Body of pancreas (tissue), 4 donors: ENCODE measurements at regions not wholly inside any gene's neighbourhood (a gene's known extent, or its start where the extent isn't known, plus 50 kb on each side); places are given as distances from the start of the nearest gene placed in this dataset.

Source experiments
- ATAC-seq: fragments of 150-250 bp; one replicate; pipeline ENCODE4 v1.9.1; 2016
- DNase-seq, 4 donors: peaks; one replicate each; pipeline ENCODE4 v3.0.0-alpha.2; 2019
- H3K27ac ChIP-seq, 4 donors: fragments of 200-600 bp; sonication (generic); 1 replicate in 3 of 4; 2 replicates in 1 of 4; pipeline versions ENCODE4 v1.5.1 to v1.6.1; 2016 to 2019; ENCODE audit warnings: mild to moderate bottlenecking in 1 of 4, mixed read lengths in 1 of 4, moderate library complexity in 1 of 4
- H3K27me3 ChIP-seq, 2 donors: fragments of 200-600 bp; sonication (generic); one replicate each; pipeline ENCODE4 v1.6.0; 2016; ENCODE audit warnings: mild to moderate bottlenecking in 1 of 2
- H3K36me3 ChIP-seq, 2 donors: fragments of 200-600 bp; sonication (generic); replicated peaks in 1 of 2; 2 replicates each; pipeline ENCODE4 v1.5.1; 2016; ENCODE audit warnings: low read depth in 2 of 2; ENCODE audit not compliant: insufficient read depth in 1 of 2
- H3K4me1 ChIP-seq: fragments of 200-600 bp; sonication (generic); one replicate; pipeline ENCODE4 v1.6.0; 2016
- H3K4me3 ChIP-seq, 2 donors: fragments of 200-600 bp; sonication (generic); 1 replicate in 1 of 2; 2 replicates in 1 of 2; pipeline ENCODE4 v1.5.1; 2016 to 2019
- H3K9me3 ChIP-seq, 3 donors: fragments of 200-600 bp; sonication (generic); 1 replicate in 2 of 3; 2 replicates in 1 of 3; pipeline ENCODE4 v1.5.1; 2016
- POLR2A ChIP-seq, 3 donors: fragments of 450-650 bp; IDR thresholded peaks; one replicate each; pipeline ENCODE4 v1.6.1; 2016; ENCODE audit warnings: antibody characterized with exemption in 3 of 3, mild to moderate bottlenecking in 2 of 3
- WGBS, 2 donors: methylation state at CpG; one replicate each; pipeline ENCODE4 v1.1.5; 2017; 5-methylcytosine and 5-hydroxymethylcytosine counted together
- intact Hi-C: fragments of 100-400 bp; cut with DNase I; formaldehyde crosslinking; loops from one replicate; pipeline ENCODE4 v1.15.1; 2023
- TF ChIP-seq, protein P1 (sequence below), 7 experiments: fragments of 450-650 bp in 4 of 7; fragments of 200-600 bp in 3 of 7; sonication (generic) in 3 of 7; IDR thresholded peaks; one replicate each; pipeline ENCODE4 v1.5.1; 2016 to 2019; ENCODE audit warnings: antibody characterized with exemption in 7 of 7

DNA sequence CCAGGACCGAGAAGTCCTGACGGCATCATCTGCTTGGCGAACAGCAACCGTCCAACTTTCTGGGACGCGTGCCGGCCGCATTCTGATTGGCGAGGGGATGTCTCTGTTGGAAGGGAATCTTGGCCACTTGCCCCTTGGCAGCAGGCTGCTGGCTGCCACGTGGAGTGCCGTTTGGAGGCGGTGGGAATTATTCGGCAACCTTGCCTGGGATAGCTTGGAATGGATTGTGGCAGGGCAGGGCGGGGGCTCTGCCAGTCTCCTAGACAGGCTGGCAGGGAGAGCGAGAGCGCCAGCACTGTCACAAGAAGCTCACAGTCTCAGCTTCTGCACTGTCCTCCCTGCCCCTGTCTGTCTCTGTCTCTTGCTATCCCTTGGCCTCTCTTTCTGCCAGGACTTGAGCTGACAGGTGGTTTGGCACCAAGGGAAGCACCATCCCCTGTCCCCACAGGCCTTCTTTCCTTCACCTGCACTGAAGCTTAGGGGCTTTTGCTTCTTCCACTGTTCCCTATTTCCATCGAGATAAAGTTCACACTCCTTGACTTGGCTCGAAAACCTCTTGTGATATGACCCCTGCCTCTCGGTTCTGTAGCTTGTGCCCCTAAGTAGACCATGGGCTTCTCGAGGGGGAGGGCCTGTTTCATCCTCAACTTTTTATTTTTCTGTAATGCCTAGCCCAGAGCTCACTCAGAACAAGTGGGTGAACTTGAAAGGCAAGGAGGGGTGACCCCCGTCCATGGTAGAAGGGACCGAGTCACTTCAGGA, 201.9 kb downstream of the PHETA1 start:
- Histone ChIP-seq H3K9me3 (no peaks in the 10 kb centered on the region), H3K4me1 (no peaks in the 10 kb centered on the region), H3K36me3 (no peaks in the 10 kb centered on the region), H3K27me3 (no peaks in the 10 kb centered on the region), H3K27ac (no peak overlapping the region), H3K4me3 (no peak overlapping the region)
- no peak for ATAC-seq
- 67 to 73% methylated on average over 18 to 22 of the region's 22 CpGs for WGBS, 2 donors
- intact Hi-C loops, result no loop called here
- no peak for DNase-seq
- TF ChIP-seq, protein P1, sequence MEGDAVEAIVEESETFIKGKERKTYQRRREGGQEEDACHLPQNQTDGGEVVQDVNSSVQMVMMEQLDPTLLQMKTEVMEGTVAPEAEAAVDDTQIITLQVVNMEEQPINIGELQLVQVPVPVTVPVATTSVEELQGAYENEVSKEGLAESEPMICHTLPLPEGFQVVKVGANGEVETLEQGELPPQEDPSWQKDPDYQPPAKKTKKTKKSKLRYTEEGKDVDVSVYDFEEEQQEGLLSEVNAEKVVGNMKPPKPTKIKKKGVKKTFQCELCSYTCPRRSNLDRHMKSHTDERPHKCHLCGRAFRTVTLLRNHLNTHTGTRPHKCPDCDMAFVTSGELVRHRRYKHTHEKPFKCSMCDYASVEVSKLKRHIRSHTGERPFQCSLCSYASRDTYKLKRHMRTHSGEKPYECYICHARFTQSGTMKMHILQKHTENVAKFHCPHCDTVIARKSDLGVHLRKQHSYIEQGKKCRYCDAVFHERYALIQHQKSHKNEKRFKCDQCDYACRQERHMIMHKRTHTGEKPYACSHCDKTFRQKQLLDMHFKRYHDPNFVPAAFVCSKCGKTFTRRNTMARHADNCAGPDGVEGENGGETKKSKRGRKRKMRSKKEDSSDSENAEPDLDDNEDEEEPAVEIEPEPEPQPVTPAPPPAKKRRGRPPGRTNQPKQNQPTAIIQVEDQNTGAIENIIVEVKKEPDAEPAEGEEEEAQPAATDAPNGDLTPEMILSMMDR (IDR thresholded peaks at IDR 0.05), result no peak
- TF ChIP-seq POLR2A (IDR thresholded peaks at IDR 0.05), result no peak

- no peak for ATAC-seq
These were observed 203.9 kb downstream of the PHETA1 start for GRCh38 chr12:111164833-111165525.

DNA sequence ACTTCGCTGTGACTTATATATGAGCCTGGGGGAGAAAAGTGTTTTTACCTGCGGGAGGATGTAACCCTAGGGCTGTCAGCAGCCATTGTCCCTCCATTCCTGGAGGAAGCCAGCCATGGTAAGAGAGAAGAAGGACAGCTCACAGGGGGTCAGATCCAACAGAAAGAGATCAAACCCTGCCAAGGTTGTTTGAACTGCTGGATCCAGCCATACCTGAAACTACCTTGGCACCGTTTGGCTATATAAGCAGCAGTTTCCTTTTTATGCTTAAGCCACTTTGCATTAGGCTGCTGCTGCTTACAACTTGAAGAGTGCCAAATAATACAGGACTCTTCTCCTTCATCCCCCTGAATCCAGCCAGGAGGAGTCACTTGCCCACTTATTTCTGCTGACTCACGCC, 205.5 kb downstream of the PHETA1 start:
- DNase-seq (no peak), ATAC-seq (no peak)
- TF ChIP-seq, protein P1 (IDR thresholded peaks at IDR 0.05), result no peak
- intact Hi-C loops, result no loop called here
- no peak overlapping the region for H3K27ac ChIP-seq
- WGBS, 2 donors, result 85 to 90% methylated on average over 4 of the region's 4 CpGs
- no peaks in the 10 kb centered on the region for H3K27me3 ChIP-seq
- H3K4me3 ChIP-seq, result no peak overlapping the region
- H3K4me1 ChIP-seq, result no peaks in the 10 kb centered on the region
- no peaks in the 10 kb centered on the region for H3K36me3 ChIP-seq
- H3K9me3 ChIP-seq, result no peaks in the 10 kb centered on the region

More at GRCh38 chr12:111164833-111165525, 203.9 kb downstream of the PHETA1 start:
- H3K4me3 ChIP-seq, result no peak overlapping the region
- H3K4me1 ChIP-seq, result no peaks in the 10 kb centered on the region
- no peak for TF ChIP-seq POLR2A (IDR thresholded peaks at IDR 0.05)
- TF ChIP-seq, protein P1 (IDR thresholded peaks at IDR 0.05), result no peak
- H3K27me3 ChIP-seq, result no peaks in the 10 kb centered on the region
- no peaks in the 10 kb centered on the region for H3K36me3 ChIP-seq
- H3K27ac ChIP-seq, result no peak overlapping the region
- intact Hi-C loops, result no loop called here
- no peak for DNase-seq
- H3K9me3 ChIP-seq, result no peaks in the 10 kb centered on the region
- 77 to 78% methylated on average over 9 of the region's 9 CpGs for WGBS, 2 donors

DNA sequence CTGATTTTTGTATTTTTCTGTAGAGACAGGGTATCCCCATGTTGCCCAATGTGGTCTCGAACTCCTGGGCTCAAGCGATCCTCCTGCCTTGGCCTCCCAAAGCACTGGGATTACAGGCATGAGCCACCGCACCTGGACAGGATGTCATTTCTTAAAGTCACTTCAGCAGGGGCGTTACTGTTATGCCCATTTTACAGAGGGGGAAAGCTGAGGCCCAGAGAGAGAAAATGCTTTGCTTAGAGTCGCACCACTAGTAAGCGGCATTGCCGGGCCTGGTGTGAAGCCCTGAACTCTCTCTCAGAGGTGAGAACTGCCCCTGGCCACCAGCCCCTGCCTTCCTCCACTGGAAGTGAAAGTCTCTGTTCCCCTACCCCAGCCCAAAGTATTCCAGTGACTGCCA, 207.0 kb downstream of the PHETA1 start:
- intact Hi-C loops, result no loop called here
- H3K36me3 ChIP-seq, result no peaks in the 10 kb centered on the region
- H3K4me1 ChIP-seq, result no peaks in the 10 kb centered on the region
- H3K9me3 ChIP-seq, result no peaks in the 10 kb centered on the region
- ATAC-seq (no peak), DNase-seq (no peak)
- TF ChIP-seq, protein P1 (IDR thresholded peaks at IDR 0.05), result no peak
- no peak for TF ChIP-seq POLR2A (IDR thresholded peaks at IDR 0.05)
- H3K27me3 ChIP-seq, result no peaks in the 10 kb centered on the region
- no peak overlapping the region for H3K4me3 ChIP-seq
- WGBS, 2 donors, result 94 to 95% methylated on average over 5 to 7 of the region's 7 CpGs
- no peak overlapping the region for H3K27ac ChIP-seq
